ENCODE measurements at regions not wholly inside any gene's neighbourhood (a gene's known extent, or its start where the extent isn't known, plus 50 kb on each side); places are given as distances from the start of the nearest gene placed in this dataset.

DNA sequence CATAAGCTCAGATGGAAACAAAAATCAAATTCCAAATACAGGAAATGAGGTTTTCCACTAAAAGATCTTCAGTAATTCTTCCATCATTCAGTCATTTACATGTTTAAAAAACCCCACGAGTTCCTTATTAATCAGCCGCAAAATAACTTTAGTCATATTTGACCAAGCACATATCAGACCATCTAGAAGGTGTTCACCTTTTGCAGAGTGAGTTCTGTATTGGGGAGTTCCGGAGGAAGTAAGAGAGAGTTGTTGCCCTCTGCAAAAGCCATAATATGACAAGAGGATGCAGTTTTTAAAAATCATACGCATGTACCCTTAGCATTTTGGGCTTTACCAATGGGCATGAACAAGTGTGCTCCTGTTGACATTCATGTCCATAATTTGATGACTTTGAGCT, 61.6 kb downstream of the CCR1 start:
- no peak for DNase-seq

DNA sequence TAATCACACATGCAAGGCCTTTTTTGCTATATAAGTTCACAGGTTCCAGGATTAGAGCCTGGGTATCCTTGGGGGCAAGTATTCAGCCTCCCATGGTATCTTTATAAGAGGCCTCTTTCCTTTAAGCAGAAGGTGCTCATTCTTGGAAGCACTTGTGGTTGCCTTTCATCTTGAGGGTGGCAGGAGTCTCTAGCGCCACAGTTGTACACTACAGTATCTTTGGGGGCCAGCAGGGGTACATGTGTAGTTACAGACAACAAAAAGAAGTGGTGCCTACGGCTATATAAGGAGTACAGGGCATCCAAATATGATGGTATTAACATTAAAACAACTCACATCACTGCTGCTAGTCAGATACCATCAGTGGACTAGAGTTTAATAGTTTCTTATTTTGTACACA, 62.1 kb downstream of the CCR1 start:
- DNase-seq = no peak

GRCh38 chr3:46145147-46145546, 63.0 kb downstream of the CCR1 start:
- DNase-seq = no peak

GRCh38 chr3:46143951-46144473, 64.1 kb downstream of the CCR1 start:
- DNase-seq = no peak

DNA sequence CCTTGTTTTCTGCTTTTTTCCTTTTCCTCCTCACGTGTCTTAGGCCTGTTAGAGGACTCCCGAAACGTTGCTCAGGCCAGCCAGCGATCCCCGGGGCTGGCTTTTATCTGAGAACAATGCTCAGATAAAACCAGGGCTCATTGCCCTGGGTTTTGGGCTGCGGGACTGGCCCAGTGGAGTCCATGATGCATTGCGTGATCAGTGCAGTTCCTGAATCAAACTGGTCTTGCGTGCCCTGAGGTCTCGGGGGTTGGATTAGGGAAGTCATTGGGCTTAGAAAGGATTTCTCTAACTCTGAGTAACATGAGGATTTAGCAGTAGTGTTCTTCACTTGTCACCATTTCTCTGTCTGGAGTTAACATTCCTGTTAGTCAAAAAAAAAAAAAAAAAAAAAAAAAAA, 66.3 kb downstream of the CCR1 start:
- no peak for DNase-seq

DNA sequence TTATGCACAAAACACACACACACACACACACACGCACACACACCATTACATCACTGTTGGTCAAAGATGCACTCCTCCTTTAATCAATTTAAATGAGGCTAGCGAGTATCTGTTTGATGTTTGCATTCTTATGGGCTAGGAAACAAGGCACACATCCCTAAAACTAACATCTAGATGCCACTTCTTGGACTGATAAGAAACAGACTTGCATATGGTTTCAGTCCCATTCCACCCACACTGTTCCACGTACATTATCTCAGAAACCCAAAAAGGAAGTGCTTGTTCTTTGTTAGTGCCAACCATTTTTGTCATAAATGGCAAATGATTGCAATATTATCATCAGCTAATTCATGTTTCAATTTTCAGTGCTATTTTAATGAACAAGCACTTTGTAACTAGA, 69.5 kb downstream of the CCR1 start:
- DNase-seq = no peak

GRCh38 chr3:46135475-46135874, 72.6 kb downstream of the CCR1 start:
- no peak for DNase-seq

GRCh38 chr3:46133285-46133684, 74.8 kb downstream of the CCR1 start:
- DNase-seq = no peak

DNA sequence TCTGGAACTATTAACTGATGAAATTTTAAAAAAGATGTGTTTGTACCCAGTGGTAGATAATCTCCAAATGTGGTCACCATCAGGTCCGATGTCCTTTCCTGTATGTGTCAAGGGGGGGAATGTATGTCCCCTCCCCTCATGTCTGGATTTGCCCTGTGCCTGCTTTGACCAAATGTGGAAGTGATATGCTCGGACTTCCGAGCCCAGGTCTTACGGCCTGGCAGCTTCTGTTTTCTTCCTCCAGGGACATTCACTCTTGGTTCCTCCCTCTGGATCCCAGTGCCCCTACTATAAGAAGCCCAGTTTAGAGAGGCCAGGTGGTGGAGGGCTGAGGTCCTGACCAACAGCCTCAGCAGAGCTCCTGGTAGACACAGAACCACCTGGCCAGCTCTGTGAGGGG, 75.5 kb downstream of the CCR1 start:
- no peak for DNase-seq

- no peak for DNase-seq
These were observed 76.1 kb downstream of the CCR1 start for GRCh38 chr3:46131884-46132450.

- DNase-seq = no peak
These were observed 77.3 kb downstream of the CCR1 start for GRCh38 chr3:46130631-46131310.

- no peak for DNase-seq
These were observed 78.4 kb downstream of the CCR1 start for GRCh38 chr3:46129588-46130272.

DNA sequence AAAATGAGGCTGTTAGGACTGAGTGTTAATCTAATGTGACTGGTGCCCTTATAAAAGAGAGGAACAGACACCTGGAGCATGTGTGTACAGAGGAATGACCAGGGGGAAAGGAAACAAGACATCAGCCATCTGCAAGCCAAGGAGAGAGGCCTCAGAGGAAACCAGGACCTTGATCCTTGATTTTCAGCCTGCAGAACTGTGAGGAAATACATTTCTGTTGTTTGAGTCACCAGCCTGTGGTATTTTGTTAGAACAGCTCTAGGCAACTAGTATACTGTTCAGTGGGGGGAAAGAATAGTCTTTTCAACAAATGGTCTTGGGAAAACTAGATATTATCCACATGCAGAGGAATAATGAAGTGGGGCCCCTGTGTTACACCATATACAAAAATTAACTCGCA, 80.6 kb downstream of the CCR1 start:
- DNase-seq = no peak

DNA sequence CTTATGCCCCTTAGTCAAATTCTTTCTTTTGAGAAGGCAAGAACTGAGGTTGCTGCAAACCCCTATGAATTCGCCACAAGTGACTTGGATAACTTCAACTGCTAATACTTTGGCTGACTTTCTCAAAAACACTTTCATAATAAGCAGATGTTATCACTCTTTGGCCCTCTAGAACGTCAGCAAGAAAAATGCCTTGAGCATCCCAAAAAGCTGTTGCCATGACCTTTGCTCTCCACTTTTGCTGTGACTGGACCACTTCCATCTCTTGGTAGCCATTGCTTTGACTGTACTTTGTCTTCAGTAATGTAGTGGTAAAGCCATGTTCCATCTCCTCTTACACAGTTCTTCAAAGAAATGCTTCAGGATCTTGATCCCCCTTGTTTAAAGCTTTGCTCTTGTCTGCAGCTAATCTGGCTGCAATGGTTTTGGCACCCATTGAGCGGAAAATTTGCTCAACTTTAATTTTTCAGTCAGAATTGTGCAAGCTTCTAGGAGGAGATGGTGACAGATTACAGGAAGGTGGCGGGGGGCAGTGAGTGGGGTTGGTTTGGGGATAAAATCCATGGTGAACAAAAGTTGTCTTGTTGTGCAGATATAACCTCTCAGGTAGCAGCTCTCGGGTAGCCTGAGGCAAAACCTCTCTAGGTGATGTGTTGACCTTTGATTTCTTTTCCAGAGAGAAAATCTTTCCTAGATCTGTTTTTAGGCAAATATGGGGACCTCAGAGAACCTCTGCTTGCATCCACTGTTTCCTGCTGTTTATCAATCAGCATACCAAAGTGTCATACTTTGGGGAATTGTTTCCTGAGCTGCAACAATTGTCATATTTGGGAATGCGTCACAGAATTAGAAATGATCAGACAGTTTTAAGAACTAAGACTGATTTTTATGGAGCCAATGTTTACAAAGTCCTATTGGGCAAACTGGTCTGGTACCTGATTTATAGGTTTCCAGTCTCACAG, 83.6 kb downstream of the CCR1 start:
- no peak for DNase-seq

- DNase-seq = no peak
These were observed 84.5 kb downstream of the CCR1 start for GRCh38 chr3:46123646-46124045.

DNA sequence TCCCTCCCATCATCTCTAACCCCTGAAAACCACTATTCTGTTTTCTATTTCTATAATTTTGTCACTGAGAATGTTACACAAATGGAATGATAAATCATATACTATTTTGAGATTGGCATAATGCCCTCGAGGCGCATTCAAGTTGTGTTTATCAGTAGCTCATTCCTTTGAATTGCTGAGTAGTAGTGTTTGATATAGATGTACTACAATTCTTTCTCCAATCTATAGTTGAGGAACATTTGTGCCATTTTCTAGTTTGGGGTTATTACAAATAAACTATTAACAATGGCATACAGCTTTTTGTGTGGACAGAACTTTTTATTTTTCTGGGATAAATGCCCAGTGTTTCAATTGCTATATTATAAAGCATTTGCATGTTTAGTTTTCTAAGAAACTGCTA, 86.0 kb downstream of the CCR1 start:
- no peak for DNase-seq

GRCh38 chr3:46120983-46121382, 87.1 kb downstream of the CCR1 start:
- no peak for DNase-seq

DNA sequence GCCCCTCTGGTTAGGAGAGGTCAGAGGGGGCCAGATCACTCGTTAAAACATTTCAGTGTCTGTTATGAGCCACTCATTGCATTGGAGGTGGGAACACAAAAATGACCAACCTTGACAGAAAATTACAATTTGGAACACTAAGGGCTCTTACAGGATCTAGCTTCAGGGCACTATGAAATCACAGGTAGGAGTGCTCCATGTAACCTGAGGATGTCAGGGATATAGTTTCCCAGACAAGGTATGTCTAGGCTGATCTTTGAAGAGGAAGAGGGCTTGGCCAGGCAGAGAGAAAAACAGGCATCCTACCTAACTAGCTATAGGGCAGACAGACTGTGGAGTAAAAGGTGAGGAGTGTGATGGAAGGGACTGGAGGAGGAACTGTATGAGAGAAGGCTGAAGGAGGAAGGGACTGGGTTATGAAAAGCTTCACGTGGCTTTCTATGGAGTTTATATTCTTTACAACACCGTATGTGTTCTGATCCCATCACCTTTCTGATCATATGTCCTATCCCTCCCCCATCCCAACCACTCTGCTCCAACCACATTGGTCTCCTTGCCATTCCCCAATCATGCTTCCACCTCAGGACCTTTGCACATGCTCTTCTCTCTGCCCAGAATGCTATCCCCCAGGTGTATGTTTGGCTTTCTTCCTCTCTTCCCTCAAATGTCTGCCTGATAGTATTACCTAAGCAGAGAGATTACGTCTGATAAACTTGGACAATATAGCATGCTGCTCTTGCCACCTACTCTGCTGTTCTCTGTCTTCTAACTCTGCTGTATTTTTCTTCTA, 88.2 kb downstream of the CCR1 start:
- DNase-seq = no peak

- DNase-seq = no peak
These were observed 88.9 kb downstream of the CCR1 start for GRCh38 chr3:46119253-46119652.

GRCh38 chr3:46116996-46117395, 89.7 kb upstream of the XCR1 start:
- no peak for DNase-seq

DNA sequence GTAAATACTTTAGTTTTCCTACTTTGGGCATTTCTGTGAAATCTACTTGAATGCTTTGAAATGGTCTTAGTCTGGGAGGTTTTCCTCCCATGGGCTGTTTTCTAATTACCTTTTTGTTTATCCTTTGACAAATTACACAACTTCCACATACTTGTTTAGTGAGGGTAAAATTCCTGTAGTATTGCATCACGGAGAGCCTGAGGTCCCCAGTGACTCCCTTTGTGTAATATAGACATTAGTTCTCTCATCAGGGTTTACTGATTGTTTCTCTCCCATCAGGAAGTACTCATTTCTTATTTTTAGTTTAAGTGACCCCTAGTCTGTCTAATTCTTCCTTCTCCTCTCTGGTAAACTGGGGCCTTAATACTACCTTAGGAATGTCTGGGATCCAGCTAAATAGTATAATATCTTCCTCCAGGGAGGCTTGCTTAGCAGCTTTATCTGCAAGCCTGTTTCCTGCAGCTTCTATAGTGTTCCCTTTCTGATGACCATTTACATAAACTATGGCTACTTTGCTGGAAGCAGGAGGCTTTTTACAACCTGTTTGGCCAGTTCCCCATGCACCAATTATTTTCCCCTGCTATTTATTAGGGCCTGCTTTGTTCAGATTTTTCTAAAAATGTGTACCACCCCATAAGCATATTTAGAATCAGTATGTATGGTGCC, 87.2 kb upstream of the XCR1 start:
- DNase-seq = no peak

GRCh38 chr3:46113608-46114007, 86.3 kb upstream of the XCR1 start:
- DNase-seq = no peak
